Tibial nerve (tissue), 4 donors: ENCODE measurements at regions not wholly inside any gene's neighbourhood (a gene's known extent, or its start where the extent isn't known, plus 50 kb on each side); places are given as distances from the start of the nearest gene placed in this dataset.

Source experiments
- CTCF ChIP-seq, 5 experiments: fragments of 200-600 bp in 3 of 5; fragments of 450-650 bp in 2 of 5; sonication (generic) in 3 of 5; IDR thresholded peaks; one replicate each; pipeline ENCODE4 v1.5.1; 2016 to 2019; ENCODE audit warnings: antibody characterized with exemption in 5 of 5, mild to moderate bottlenecking in 3 of 5, moderate library complexity in 2 of 5
- EP300 ChIP-seq, 2 donors: sonication (generic); formaldehyde crosslinking; IDR thresholded peaks; one replicate each; pipeline ENCODE4 v1.6.1; 2017; ENCODE audit warnings: antibody characterized with exemption in 2 of 2, mild to moderate bottlenecking in 1 of 2
- POLR2A ChIP-seq, 2 donors: fragments of 450-650 bp; IDR thresholded peaks; one replicate each; pipeline ENCODE4 v1.6.1; 2017; ENCODE audit warnings: antibody characterized with exemption in 2 of 2, mild to moderate bottlenecking in 2 of 2, moderate library complexity in 2 of 2

GRCh38 chr3:168213920-168214319 is 118.2 kb upstream of the GOLIM4 start:
- no peak for TF ChIP-seq CTCF (IDR thresholded peaks at IDR 0.05)
- TF ChIP-seq POLR2A (IDR thresholded peaks at IDR 0.05) = no peak
- TF ChIP-seq EP300 (IDR thresholded peaks at IDR 0.05) = no peak
